Keratinocyte (primary cell): ENCODE measurements at regions not wholly inside any gene's neighbourhood (a gene's known extent, or its start where the extent isn't known, plus 50 kb on each side); places are given as distances from the start of the nearest gene placed in this dataset.

Source experiments
- CTCF ChIP-seq, 3 experiments: IDR thresholded peaks in 1 of 3; conservative IDR thresholded peaks in 1 of 3; optimal IDR thresholded peaks in 1 of 3; 2 replicates in 2 of 3; 3 replicates in 1 of 3; pipeline versions ENCODE3 to v1.5.1; 2011; ENCODE audit warnings: low read length in 3 of 3, mild to moderate bottlenecking in 3 of 3, moderate library complexity in 2 of 3, control low read depth in 1 of 3, inconsistent platforms in 1 of 3; ENCODE audit not compliant: insufficient read depth in 2 of 3; ENCODE audit errors: extremely low read depth in 1 of 3
- EZH2 ChIP-seq: IDR thresholded peaks from one replicate; pipeline ENCODE4 v1.6.1; 2012; ENCODE audit warnings: inconsistent platforms, mild to moderate bottlenecking, low read length, moderate library complexity

- TF ChIP-seq EZH2 = no peak
- no peak for TF ChIP-seq CTCF (optimal IDR thresholded peaks at IDR 0.05 in 1 of 3, IDR thresholded peaks at IDR 0.05 in 1 of 3, conservative IDR thresholded peaks at IDR 0.05 in 1 of 3; ENCODE audit: extremely low read depth in 1 of 3, insufficient read depth in 2 of 3, low read length in 3 of 3)
These were observed 284.6 kb upstream of the CDH5 start for GRCh38 chr16:66081775-66082366.
